Muscle of leg (tissue), 3 donors: ENCODE measurements at regions not wholly inside any gene's neighbourhood (a gene's known extent, or its start where the extent isn't known, plus 50 kb on each side); places are given as distances from the start of the nearest gene placed in this dataset.

Experiments used
- DNase-seq: peaks from one replicate; pipeline ENCODE4 v3.0.0; 2013
- H3K27ac ChIP-seq: one replicate; pipeline ENCODE4 v1.5.1; 2013; ENCODE audit warnings: mild to moderate bottlenecking, low read length, control low read depth
- H3K27me3 ChIP-seq: one replicate; pipeline ENCODE4 v1.6.1; 2013; ENCODE audit warnings: low read length; ENCODE audit not compliant: control insufficient read depth, insufficient read depth
- H3K36me3 ChIP-seq: one replicate; pipeline ENCODE4 v1.6.1; 2013; ENCODE audit warnings: low read length; ENCODE audit not compliant: control insufficient read depth, insufficient read depth
- H3K4me1 ChIP-seq: one replicate; pipeline ENCODE4 v1.6.1; 2013; ENCODE audit warnings: low read length; ENCODE audit not compliant: control insufficient read depth, insufficient read depth
- H3K4me3 ChIP-seq: one replicate; pipeline ENCODE4 v1.5.1; 2013; ENCODE audit warnings: low read length, control low read depth
- H3K9me3 ChIP-seq: replicated peaks from 2 replicates; pipeline ENCODE4 v1.6.1; 2013; ENCODE audit warnings: low read depth, low read length; ENCODE audit not compliant: control insufficient read depth
- WGBS: methylation state at CpG from one replicate; pipeline ENCODE4 v1.1.5; 2013; ENCODE audit warnings: missing lambda C conversion rate; ENCODE audit not compliant: insufficient coverage; 5-methylcytosine and 5-hydroxymethylcytosine counted together

GRCh38 chr4:53712408-53713020 is 121.2 kb upstream of the LNX1 start:
- H3K27ac ChIP-seq = peak overlapping the region; percentile 65
- H3K27me3 ChIP-seq = no peaks in the 10 kb centered on the region
- no peaks in the 10 kb centered on the region for H3K36me3 ChIP-seq
- DNase-seq = peak; percentile 72
- H3K4me3 ChIP-seq = no peak overlapping the region
- H3K9me3 ChIP-seq = no peaks in the 10 kb centered on the region
- peaks cover 7% of the 10 kb centered on the region for H3K4me1 ChIP-seq
- WGBS = 20% methylated on average over 3 of the region's 8 CpGs

- Histone ChIP-seq H3K27ac (no peak overlapping the region), H3K9me3 (no peaks in the 10 kb centered on the region), H3K4me1 (peaks cover 7% of the 10 kb centered on the region), H3K36me3 (no peaks in the 10 kb centered on the region), H3K4me3 (no peak overlapping the region), H3K27me3 (no peaks in the 10 kb centered on the region)
- DNase-seq = peak; percentile 76
- no CpG with 5 or more reads among the region's 2 CpGs for WGBS
These were observed 120.6 kb upstream of the LNX1 start for GRCh38 chr4:53711926-53712325.

- Histone ChIP-seq H3K4me3 (no peak overlapping the region), H3K9me3 (no peaks in the 10 kb centered on the region), H3K27me3 (no peaks in the 10 kb centered on the region), H3K27ac (no peak overlapping the region), H3K4me1 (peaks cover 11% of the 10 kb centered on the region), H3K36me3 (no peaks in the 10 kb centered on the region)
- WGBS = no CpG with 5 or more reads among the region's 1 CpG
- DNase-seq = no peak
These were observed 118.4 kb upstream of the LNX1 start for GRCh38 chr4:53709693-53710092.

- no CpG with 5 or more reads among the region's 2 CpGs for WGBS
- Histone ChIP-seq H3K9me3 (no peaks in the 10 kb centered on the region), H3K36me3 (no peaks in the 10 kb centered on the region), H3K27me3 (no peaks in the 10 kb centered on the region), H3K4me3 (no peak overlapping the region), H3K27ac (no peak overlapping the region), H3K4me1 (peaks cover 19% of the 10 kb centered on the region)
- DNase-seq = no peak
These were observed 116.2 kb upstream of the LNX1 start for GRCh38 chr4:53707491-53707890.

GRCh38 chr4:53706422-53707032 is 115.2 kb upstream of the LNX1 start:
- no peaks in the 10 kb centered on the region for H3K9me3 ChIP-seq
- peaks cover 16% of the 10 kb centered on the region for H3K4me1 ChIP-seq
- WGBS = 64% methylated on average over 4 of the region's 8 CpGs
- H3K36me3 ChIP-seq = no peaks in the 10 kb centered on the region
- H3K27me3 ChIP-seq = no peaks in the 10 kb centered on the region
- H3K27ac ChIP-seq = no peak overlapping the region
- no peak overlapping the region for H3K4me3 ChIP-seq
- DNase-seq = peak; percentile 69

- H3K36me3 ChIP-seq = no peaks in the 10 kb centered on the region
- no peaks in the 10 kb centered on the region for H3K9me3 ChIP-seq
- DNase-seq = no peak
- H3K4me1 ChIP-seq = peaks cover 16% of the 10 kb centered on the region
- H3K4me3 ChIP-seq = no peak overlapping the region
- no peaks in the 10 kb centered on the region for H3K27me3 ChIP-seq
- H3K27ac ChIP-seq = no peak overlapping the region
- 17% methylated on average over 2 of the region's 4 CpGs for WGBS
These were observed 114.7 kb upstream of the LNX1 start for GRCh38 chr4:53705972-53706371.

GRCh38 chr4:53705151-53705764 is 114.0 kb upstream of the LNX1 start:
- Histone ChIP-seq H3K27ac (no peak overlapping the region), H3K9me3 (no peaks in the 10 kb centered on the region), H3K4me1 (peaks cover 16% of the 10 kb centered on the region), H3K36me3 (no peaks in the 10 kb centered on the region), H3K27me3 (no peaks in the 10 kb centered on the region), H3K4me3 (no peak overlapping the region)
- whole genome bisulfite sequencing = 90% methylated on average over 3 of the region's 3 CpGs
- no peak for DNase-seq

- Histone ChIP-seq H3K4me1 (peaks cover 16% of the 10 kb centered on the region), H3K9me3 (no peaks in the 10 kb centered on the region), H3K4me3 (no peak overlapping the region), H3K27me3 (no peaks in the 10 kb centered on the region), H3K36me3 (no peaks in the 10 kb centered on the region), H3K27ac (no peak overlapping the region)
- no CpG with 5 or more reads among the region's 2 CpGs for WGBS
- DNase-seq = no peak
These were observed 113.0 kb upstream of the LNX1 start for GRCh38 chr4:53704329-53704728.

- 28% methylated on average over 7 of the region's 7 CpGs for WGBS
- Histone ChIP-seq H3K4me3 (no peak overlapping the region), H3K27ac (peak overlapping the region; percentile 89), H3K36me3 (no peaks in the 10 kb centered on the region), H3K4me1 (peaks cover 16% of the 10 kb centered on the region), H3K27me3 (no peaks in the 10 kb centered on the region), H3K9me3 (no peaks in the 10 kb centered on the region)
- DNase-seq = no peak
These were observed 112.0 kb upstream of the LNX1 start for GRCh38 chr4:53703267-53703655.

GRCh38 chr4:53702334-53703266 is 111.3 kb upstream of the LNX1 start:
- Histone ChIP-seq H3K27ac (peak overlapping the region; percentile 89), H3K36me3 (no peaks in the 10 kb centered on the region), H3K4me1 (peaks cover 16% of the 10 kb centered on the region), H3K27me3 (no peaks in the 10 kb centered on the region), H3K9me3 (no peaks in the 10 kb centered on the region), H3K4me3 (peak overlapping the region; percentile 20)
- peak; percentile 93 for DNase-seq
- WGBS = 2% methylated on average over 21 of the region's 24 CpGs
